Endothelial cell of umbilical vein (primary cell): ENCODE measurements at regions not wholly inside any gene's neighbourhood (a gene's known extent, or its start where the extent isn't known, plus 50 kb on each side); places are given as distances from the start of the nearest gene placed in this dataset.

ENCODE experiments used
- BruUV-seq: library from RNA; stranded (reverse); fragments of 400-500 nt; replicated peaks from 2 replicates; lab custom pipeline; 2021; lab: Mats Ljungman, UMichigan
- CTCF ChIA-PET: fragments of 300-600, 350-600 bp; sonication (Branson Sonifier 250); formaldehyde crosslinking; loops from one replicate; lab custom pipeline; 2021; ENCODE audit warnings: antibody characterized with exemption, inconsistent platforms; lab: Charles Lee
- POLR2A ChIA-PET: fragments of 300-600, 350-600 bp; sonication (Branson Sonifier 250); formaldehyde crosslinking; loops from one replicate; lab custom pipeline; 2021; ENCODE audit warnings: antibody characterized with exemption, inconsistent platforms; lab: Charles Lee
- DNase-seq: peaks from one replicate; pipeline ENCODE4 v3.0.0-alpha.2; 2011; ENCODE audit warnings: low read depth, low spot score
- FAIRE-seq: peaks from 2 replicates; lab custom pipeline; 2011; peaks lifted over from hg19 to GRCh38; lab: Jason Lieb, UNC
- H2AFZ ChIP-seq: 2 replicates; pipeline ENCODE4 v1.6.0; 2012; ENCODE audit warnings: low read depth, low read length, control low read depth, inconsistent platforms
- H3K27ac ChIP-seq: 2 replicates; pipeline ENCODE4 v1.5.1; 2011; ENCODE audit warnings: low read depth, mild to moderate bottlenecking, control low read depth, low read length, moderate library complexity; ENCODE audit not compliant: insufficient read depth
- H3K27me3 ChIP-seq, 2 experiments: 2 replicates each; pipeline versions ENCODE4 v1.6.0 to v1.6.1; 2011; ENCODE audit warnings: low read length in 2 of 2, mixed read lengths in 1 of 2; ENCODE audit not compliant: control insufficient read depth in 2 of 2, insufficient read depth in 2 of 2
- H3K36me3 ChIP-seq, 2 experiments: 2 replicates in 1 of 2; 3 replicates in 1 of 2; pipeline ENCODE4 v1.5.1; 2011; ENCODE audit warnings: low read length in 2 of 2, mild to moderate bottlenecking in 1 of 2, moderate library complexity in 1 of 2; ENCODE audit not compliant: control insufficient read depth in 2 of 2, insufficient read depth in 2 of 2; ENCODE audit errors: extremely low read depth in 1 of 2
- H3K4me1 ChIP-seq: 3 replicates; pipeline ENCODE4 v1.5.1; 2011; ENCODE audit warnings: mild to moderate bottlenecking, low read length; ENCODE audit not compliant: control insufficient read depth, insufficient read depth; ENCODE audit errors: extremely low read depth
- H3K4me2 ChIP-seq: 2 replicates; pipeline ENCODE4 v1.6.1; 2011; ENCODE audit warnings: low read length, control low read depth, mixed read lengths; ENCODE audit not compliant: insufficient read depth
- H3K4me3 ChIP-seq, 3 experiments: fragments of 200-600 bp in 1 of 3; sonication (generic), shearing (Covaris generic) in 1 of 3; replicated peaks in 1 of 3; 2 replicates each; pipeline ENCODE4 v1.5.1; 2011 to 2016; ENCODE audit warnings: control low read depth in 3 of 3, low read length in 3 of 3, mild to moderate bottlenecking in 2 of 3, inconsistent platforms in 1 of 3, low read depth in 1 of 3, moderate library complexity in 1 of 3; ENCODE audit not compliant: insufficient read depth in 1 of 3
- H3K79me2 ChIP-seq: 2 replicates; pipeline ENCODE4 v1.6.0; 2012; ENCODE audit warnings: low read length, inconsistent platforms; ENCODE audit not compliant: control insufficient read depth, insufficient read depth
- H3K9ac ChIP-seq: replicated peaks from 2 replicates; pipeline ENCODE3; 2011; ENCODE audit warnings: low read length, control low read depth; ENCODE audit not compliant: insufficient read depth; ENCODE audit errors: extremely low read depth
- H3K9me1 ChIP-seq: replicated peaks from 3 replicates; pipeline ENCODE4 v1.6.0; 2011; ENCODE audit warnings: mild to moderate bottlenecking, low read length; ENCODE audit not compliant: control insufficient read depth, insufficient read depth; ENCODE audit errors: extremely low read depth
- H3K9me3 ChIP-seq: replicated peaks from 2 replicates; pipeline ENCODE4 v1.5.1; 2012; ENCODE audit warnings: low read length, inconsistent platforms; ENCODE audit not compliant: control insufficient read depth, insufficient read depth
- H4K20me1 ChIP-seq: replicated peaks from 2 replicates; pipeline ENCODE3; 2011; ENCODE audit warnings: mild to moderate bottlenecking, low read length; ENCODE audit not compliant: control insufficient read depth, insufficient read depth; ENCODE audit errors: extremely low read depth
- EZH2 ChIP-seq: IDR thresholded peaks from 2 replicates; pipeline ENCODE4 v1.6.1; 2012; ENCODE audit warnings: borderline replicate concordance, low read depth, mild to moderate bottlenecking, moderate library complexity, low read length, inconsistent platforms; ENCODE audit not compliant: severe bottlenecking
- FOS ChIP-seq: IDR thresholded peaks from 2 replicates; pipeline ENCODE4 v1.6.1; 2011; ENCODE audit warnings: mild to moderate bottlenecking, low read length, moderate library complexity, borderline replicate concordance; ENCODE audit not compliant: insufficient read depth
- GATA2 ChIP-seq: IDR thresholded peaks from 2 replicates; pipeline ENCODE4 v1.7.0; 2011; ENCODE audit warnings: low read depth, mild to moderate bottlenecking, moderate library complexity, mixed read lengths, low read length; ENCODE audit not compliant: insufficient read length, insufficient read depth
- JUN ChIP-seq: IDR thresholded peaks from 2 replicates; pipeline ENCODE4 v1.6.1; 2011; ENCODE audit warnings: borderline replicate concordance, low read depth; ENCODE audit not compliant: insufficient read length, insufficient read depth
- MYC ChIP-seq: IDR thresholded peaks from one replicate; pipeline ENCODE4 v1.6.1; 2011; ENCODE audit warnings: mild to moderate bottlenecking, low read depth, low read length
- POLR2A ChIP-seq: IDR thresholded peaks from 2 replicates; pipeline ENCODE4 v1.6.1; 2012; ENCODE audit warnings: low read depth, mild to moderate bottlenecking, control low read depth, low read length
- POLR2AphosphoS5 ChIP-seq: IDR thresholded peaks from 2 replicates; pipeline ENCODE4 v1.6.1; 2012; ENCODE audit warnings: low read depth, mild to moderate bottlenecking, control low read depth, low read length, moderate library complexity; ENCODE audit not compliant: insufficient read depth
- dilution Hi-C: fragments of 300-500 bp; cut with MboI; formaldehyde crosslinking; loops from one replicate; pipeline ENCODE4 v1.15.0; 2019; ENCODE audit warnings: low sequenced_read_pairs; ENCODE audit not compliant: extremely low pct_ligation_motif_present
- intact Hi-C: fragments of 100-400 bp; cut with micrococcal nuclease; formaldehyde crosslinking; loops from one replicate; pipeline ENCODE4 v1.10.0; 2022
- TF ChIP-seq, protein P1 (sequence below): IDR thresholded peaks from 2 replicates; pipeline ENCODE4 v1.6.1; 2011; ENCODE audit not compliant: insufficient read depth, insufficient read length
- TF ChIP-seq, protein P2 (sequence below), 2 donors: IDR thresholded peaks; 1 replicate in 1 of 2; 2 replicates in 1 of 2; pipeline ENCODE4 v1.5.1; 2011; ENCODE audit warnings: low read length in 2 of 2, mild to moderate bottlenecking in 2 of 2, moderate library complexity in 2 of 2, control low read depth in 1 of 2, inconsistent platforms in 1 of 2, low read depth in 1 of 2; ENCODE audit not compliant: insufficient read depth in 1 of 2; ENCODE audit errors: extremely low read depth in 1 of 2

DNA sequence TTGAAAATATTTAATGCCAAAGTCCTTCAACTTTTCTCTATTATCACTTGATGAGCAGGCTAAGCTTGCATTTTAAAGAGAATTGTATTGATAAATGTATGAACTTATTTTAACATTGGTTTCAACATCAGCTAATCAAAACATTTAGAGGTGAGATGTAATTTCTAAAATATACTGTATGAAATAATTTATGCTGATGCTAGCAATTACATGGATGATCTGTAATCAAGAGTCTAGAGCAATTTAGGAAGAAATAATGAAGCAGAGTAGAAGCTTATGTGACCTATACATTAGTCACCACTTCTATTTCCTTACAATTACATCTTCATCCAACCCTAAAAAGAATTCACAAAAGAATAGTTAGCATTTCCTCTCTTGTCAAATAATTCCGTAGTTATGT lies 226.8 kb downstream of the KLHL4 start:
- Histone ChIP-seq H2AFZ (no peak overlapping the region), H3K9ac (no peak overlapping the region), H3K27me3 (no peaks in the 10 kb centered on the region), H3K4me2 (no peak overlapping the region), H3K79me2 (no peaks in the 10 kb centered on the region), H3K9me1 (no peaks in the 10 kb centered on the region), H3K4me3 (no peak overlapping the region), H3K36me3 (no peaks in the 10 kb centered on the region), H3K4me1 (no peaks in the 10 kb centered on the region), H4K20me1 (no peaks in the 10 kb centered on the region), H3K9me3 (no peaks in the 10 kb centered on the region), H3K27ac (no peak overlapping the region)
- CTCF ChIA-PET, result no interaction called here
- FAIRE-seq (no peak), DNase-seq (no peak)
- dilution Hi-C loops, result no loop called here
- BruUV-seq, result no TSS peak
- TF ChIP-seq FOS (no peak), MYC (no peak), EZH2 (no peak), POLR2A (no peak), POLR2AphosphoS5 (no peak), JUN (no peak), GATA2 (no peak)
- TF ChIP-seq, protein P1, sequence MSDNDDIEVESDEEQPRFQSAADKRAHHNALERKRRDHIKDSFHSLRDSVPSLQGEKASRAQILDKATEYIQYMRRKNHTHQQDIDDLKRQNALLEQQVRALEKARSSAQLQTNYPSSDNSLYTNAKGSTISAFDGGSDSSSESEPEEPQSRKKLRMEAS, result no peak
- TF ChIP-seq, protein P2, sequence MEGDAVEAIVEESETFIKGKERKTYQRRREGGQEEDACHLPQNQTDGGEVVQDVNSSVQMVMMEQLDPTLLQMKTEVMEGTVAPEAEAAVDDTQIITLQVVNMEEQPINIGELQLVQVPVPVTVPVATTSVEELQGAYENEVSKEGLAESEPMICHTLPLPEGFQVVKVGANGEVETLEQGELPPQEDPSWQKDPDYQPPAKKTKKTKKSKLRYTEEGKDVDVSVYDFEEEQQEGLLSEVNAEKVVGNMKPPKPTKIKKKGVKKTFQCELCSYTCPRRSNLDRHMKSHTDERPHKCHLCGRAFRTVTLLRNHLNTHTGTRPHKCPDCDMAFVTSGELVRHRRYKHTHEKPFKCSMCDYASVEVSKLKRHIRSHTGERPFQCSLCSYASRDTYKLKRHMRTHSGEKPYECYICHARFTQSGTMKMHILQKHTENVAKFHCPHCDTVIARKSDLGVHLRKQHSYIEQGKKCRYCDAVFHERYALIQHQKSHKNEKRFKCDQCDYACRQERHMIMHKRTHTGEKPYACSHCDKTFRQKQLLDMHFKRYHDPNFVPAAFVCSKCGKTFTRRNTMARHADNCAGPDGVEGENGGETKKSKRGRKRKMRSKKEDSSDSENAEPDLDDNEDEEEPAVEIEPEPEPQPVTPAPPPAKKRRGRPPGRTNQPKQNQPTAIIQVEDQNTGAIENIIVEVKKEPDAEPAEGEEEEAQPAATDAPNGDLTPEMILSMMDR (IDR thresholded peaks at IDR 0.05; ENCODE audit: extremely low read depth in 1 of 2, insufficient read depth in 1 of 2, low read depth in 1 of 2, low read length in 2 of 2), result no peak
- POLR2A ChIA-PET, result no interaction called here
- intact Hi-C loops, result no loop called here
